A549 (cell line): ENCODE measurements at regions not wholly inside any gene's neighbourhood (a gene's known extent, or its start where the extent isn't known, plus 50 kb on each side); places are given as distances from the start of the nearest gene placed in this dataset.

Source experiments
- HDAC2 ChIP-seq: fragments of 200-600 bp; sonication (generic); IDR thresholded peaks from 2 replicates; pipeline ENCODE4 v1.6.1; 2016
- TF ChIP-seq, protein P1 (sequence below): fragments of >200 bp; sonication (Bioruptor Twin); formaldehyde crosslinking; IDR thresholded peaks from 3 replicates; pipeline ENCODE4 v1.5.1; 2016

DNA sequence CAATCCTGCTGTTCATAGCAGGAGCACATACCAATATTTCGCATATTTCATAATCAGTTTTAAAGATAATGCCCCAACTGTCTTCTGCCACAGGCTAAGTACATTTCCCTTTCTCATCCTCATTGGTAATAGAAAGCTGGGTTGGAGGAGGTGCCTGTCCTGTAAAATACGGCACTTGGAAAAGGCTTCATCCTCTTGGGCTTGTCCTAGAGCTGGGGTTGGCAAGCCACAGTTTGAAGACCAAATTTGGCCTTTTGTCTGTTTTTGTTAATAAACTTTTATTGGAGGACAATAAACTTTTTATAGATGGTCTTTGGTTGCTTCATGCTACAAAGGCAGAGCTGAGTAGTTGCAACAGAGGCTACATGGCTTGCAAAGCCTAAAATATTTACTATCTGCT lies 997.8 kb upstream of the CDH18 start:
- no peak for TF ChIP-seq HDAC2
- TF ChIP-seq, protein P1, sequence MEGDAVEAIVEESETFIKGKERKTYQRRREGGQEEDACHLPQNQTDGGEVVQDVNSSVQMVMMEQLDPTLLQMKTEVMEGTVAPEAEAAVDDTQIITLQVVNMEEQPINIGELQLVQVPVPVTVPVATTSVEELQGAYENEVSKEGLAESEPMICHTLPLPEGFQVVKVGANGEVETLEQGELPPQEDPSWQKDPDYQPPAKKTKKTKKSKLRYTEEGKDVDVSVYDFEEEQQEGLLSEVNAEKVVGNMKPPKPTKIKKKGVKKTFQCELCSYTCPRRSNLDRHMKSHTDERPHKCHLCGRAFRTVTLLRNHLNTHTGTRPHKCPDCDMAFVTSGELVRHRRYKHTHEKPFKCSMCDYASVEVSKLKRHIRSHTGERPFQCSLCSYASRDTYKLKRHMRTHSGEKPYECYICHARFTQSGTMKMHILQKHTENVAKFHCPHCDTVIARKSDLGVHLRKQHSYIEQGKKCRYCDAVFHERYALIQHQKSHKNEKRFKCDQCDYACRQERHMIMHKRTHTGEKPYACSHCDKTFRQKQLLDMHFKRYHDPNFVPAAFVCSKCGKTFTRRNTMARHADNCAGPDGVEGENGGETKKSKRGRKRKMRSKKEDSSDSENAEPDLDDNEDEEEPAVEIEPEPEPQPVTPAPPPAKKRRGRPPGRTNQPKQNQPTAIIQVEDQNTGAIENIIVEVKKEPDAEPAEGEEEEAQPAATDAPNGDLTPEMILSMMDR: no peak
